NCI-H2171 treated with DMSO at 0.1 percent for 48 hours (cell line): ENCODE measurements at regions not wholly inside any gene's neighbourhood (a gene's known extent, or its start where the extent isn't known, plus 50 kb on each side); places are given as distances from the start of the nearest gene placed in this dataset.
A peak's percentile ranks its signal among the peaks of the same experiment; 100 is the strongest.
"Not testable (repeated sequence)": the region's sequence is repeated elsewhere in the genome, so short reads cannot be mapped to it uniquely, and the experiment has no call there.

ENCODE experiments used
- DNase-seq: peaks from one replicate; lab custom pipeline; 2025; lab: John Stamatoyannopoulos, UW

- no peak for DNase-seq
Measured at GRCh38 chr9:110123341-110124095, 84.4 kb downstream of the C9orf152 start.

DNA sequence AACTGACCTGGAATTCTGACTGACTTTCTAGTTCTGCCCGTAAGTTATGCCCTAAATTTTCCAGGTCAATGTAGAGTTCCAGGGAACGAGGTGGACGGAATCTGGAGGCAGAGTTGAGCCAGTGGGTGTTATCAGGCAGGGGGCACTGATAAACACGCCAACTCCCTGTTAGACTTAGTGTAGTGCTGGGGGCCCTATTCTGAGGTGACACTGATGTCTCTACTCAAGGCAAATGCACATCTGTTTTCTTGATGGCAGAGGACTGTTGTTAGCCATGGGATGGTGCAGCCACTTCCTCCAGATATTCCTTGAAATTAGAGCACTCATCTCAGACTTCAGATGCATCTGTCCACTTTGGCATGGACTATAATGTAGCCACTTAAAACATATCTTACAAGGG lies 83.5 kb downstream of the C9orf152 start:
- DNase-seq = no peak

DNA sequence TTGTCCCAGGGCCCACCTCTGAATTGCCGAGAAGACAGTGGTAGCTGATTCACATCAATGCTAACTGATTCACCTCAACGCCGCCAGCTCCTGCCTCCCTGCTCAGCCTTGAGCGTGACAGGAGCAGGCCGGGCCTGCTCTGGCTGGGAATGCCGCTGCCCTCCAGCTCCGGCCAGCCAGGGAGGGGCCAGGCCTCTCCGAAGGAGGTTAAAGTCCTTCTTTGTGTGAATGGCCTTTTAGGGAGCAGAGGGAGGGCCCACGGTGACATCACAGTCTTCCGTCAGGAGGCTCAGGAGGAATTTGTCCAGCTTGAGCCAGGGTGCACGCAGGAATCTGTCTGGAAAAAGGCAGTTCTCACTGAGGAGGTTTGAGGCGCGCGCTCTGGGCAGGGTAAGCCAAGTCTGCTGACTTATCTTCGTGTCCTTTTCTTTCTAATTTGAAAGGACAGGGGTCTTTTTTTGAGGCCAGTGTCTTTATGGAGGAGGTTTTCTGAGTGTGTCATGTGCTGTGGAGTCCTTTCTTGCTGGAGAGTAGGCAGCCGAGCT lies 82.7 kb downstream of the C9orf152 start:
- no peak for DNase-seq

DNA sequence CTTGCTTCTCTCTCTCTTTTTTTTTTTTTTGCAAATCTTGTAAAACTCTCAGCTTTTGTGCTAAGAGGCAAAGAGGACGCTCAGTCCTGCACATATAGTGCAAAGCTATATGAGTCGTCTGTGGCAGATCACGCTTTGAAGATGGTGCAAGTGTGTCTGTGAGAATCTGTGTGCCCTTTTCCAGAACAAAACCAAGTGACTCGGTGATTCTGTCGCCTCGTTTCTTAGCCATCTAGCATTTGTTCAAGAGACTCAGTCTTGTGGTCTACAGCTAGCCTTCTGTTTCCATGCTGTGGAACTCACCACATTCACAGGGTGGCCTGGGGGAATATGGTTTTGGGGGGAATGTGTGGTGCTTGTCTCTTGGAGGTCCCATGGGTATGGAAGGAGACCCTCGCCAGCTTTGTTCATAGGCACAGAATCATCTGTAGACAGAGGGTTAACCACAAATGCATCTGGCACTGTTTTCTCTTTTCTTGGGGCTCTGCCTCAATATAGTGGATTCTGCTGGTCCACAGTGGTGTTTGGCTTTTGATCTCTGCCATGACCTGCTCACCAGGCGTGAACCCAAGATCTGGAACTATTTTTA lies 82.1 kb downstream of the C9orf152 start:
- DNase-seq = no peak

DNA sequence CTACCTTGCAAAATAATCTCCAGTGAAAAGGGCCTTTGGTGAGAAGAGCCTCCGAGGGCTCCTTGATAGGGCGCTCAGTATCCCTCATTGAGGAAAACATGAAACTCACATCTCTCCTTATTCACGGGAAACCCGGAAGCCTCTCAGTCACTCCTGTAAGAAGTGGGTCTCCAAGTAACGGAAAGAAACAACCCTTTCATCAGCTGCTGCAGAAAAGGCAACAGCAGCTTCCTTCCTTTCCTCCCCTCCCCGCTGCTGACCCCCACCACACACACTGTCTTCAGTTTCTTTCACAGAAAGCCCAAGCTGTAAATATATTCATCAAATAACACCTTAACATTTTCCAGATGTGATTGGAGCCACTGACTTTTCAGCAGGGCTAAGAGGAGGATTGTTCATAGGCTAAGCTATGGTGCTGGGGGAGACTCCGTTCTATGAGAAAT lies 81.4 kb downstream of the C9orf152 start:
- DNase-seq = no peak

GRCh38 chr9:110126986-110127864 lies 80.7 kb downstream of the C9orf152 start:
- DNase-seq = no peak

- no peak for DNase-seq
Measured at GRCh38 chr9:110128664-110129329, 79.2 kb downstream of the C9orf152 start.

DNA sequence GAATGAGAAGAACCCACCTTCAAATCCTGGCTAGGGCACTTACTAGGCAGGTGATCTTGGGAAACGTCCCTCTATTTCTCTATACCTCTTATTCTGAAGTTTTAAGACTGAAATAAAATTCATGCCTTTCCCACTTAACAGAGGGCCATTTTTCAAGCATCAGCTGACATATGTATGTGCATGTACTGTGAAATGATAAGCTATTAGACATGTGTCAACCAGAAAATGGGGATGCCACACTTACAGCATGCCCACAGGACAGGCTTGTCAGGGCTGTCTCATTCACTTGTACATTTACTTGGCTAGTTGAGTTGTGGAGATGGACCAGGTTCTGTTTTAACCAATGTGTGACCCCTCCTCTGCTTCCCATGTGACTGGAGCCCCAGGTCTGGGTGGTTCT lies 78.5 kb downstream of the C9orf152 start:
- no peak for DNase-seq

- DNase-seq = no peak
Measured at GRCh38 chr9:110130211-110130610, 77.7 kb downstream of the C9orf152 start.

DNA sequence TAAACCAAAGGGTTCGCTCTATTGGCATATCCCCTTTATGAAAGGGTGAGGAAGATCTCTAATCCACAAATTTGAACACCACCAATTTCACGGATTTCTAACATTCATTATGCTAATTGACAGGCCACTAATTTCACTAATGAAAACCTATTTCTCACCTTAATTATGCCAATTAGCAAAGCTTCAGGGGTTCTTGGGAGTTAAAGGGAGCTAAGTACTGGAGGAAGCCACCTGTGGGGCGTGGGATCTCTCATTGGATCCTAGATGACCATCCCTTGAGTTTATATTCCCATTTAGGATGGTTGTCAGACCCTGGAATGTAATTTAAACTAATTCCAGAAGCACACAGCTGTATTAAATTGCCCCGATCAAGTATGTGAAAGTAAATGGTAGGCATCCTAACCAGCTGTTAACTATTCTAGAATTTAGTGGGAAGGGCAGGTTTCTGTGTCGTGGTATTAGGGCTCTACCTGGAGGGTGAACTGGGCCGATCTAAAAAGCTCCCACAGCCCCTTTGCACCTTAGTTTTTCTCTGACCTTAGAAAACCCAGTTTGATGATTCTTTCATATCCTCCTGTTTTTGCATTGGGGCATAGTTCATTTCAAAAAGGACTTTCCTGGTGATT lies 77.1 kb downstream of the C9orf152 start:
- DNase-seq = no peak

DNA sequence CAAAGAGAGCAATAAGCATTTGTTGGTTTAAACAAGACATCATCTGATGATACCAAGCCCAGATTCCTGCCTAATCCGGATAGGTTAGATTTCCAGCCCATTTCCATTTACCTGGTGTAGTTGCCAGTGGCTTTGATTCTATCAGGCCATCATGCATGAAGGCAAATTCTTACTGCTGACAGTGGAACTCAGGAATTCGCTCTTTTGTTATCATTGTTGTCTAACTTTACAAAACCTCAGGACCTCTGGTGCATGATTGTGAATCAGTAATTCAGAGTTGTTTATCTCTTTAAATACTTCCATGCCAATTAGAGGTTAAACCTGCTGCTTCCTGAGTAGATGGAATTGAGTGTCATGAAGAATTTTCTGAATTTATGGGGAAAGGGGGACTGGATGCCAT lies 76.5 kb downstream of the C9orf152 start:
- no peak for DNase-seq

DNA sequence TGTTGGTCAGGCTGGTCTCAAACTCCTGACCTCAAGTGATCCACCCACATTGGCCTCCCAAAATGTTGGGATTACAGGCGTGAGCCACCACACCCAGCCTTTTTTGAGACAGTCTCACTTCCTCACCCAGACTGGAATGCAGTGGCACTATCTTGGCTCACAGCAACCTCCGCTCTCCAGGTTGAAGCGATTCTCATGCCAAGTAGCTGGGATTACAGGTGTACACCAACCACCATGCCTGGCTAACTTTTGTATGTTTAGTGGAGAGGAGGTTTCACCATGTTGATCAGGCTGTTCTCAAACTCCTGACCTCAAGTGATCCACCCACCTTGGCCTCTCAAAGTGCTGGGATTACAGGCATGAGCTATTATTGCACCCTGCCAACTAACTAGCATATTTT lies 75.4 kb downstream of the C9orf152 start:
- DNase-seq = not testable (repeated sequence)

DNA sequence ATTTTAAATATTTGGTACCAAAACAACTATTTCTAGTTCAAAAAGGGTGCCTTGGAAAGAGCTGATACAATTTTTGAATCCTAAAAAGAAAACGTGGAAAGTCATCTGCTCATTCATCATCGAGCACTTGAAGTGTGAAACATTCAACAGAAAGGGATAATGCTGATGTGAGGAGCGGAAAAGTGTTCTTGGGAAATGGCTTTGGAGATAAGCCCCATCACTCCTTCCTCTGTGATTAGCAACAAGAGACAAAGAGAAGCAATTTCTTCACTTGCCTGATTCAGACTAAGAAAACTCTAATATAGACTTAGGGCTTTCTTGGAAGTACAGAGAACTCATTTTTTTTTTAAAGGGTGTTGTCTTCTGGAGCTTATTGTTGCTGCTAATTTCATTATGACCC lies 74.9 kb downstream of the C9orf152 start:
- no peak for DNase-seq

GRCh38 chr9:110133608-110134210 lies 74.2 kb downstream of the C9orf152 start:
- no peak for DNase-seq

- no peak for DNase-seq
Measured at GRCh38 chr9:110135846-110136245, 72.1 kb downstream of the C9orf152 start.

GRCh38 chr9:110136802-110137201 lies 71.2 kb downstream of the C9orf152 start:
- DNase-seq = no peak

DNA sequence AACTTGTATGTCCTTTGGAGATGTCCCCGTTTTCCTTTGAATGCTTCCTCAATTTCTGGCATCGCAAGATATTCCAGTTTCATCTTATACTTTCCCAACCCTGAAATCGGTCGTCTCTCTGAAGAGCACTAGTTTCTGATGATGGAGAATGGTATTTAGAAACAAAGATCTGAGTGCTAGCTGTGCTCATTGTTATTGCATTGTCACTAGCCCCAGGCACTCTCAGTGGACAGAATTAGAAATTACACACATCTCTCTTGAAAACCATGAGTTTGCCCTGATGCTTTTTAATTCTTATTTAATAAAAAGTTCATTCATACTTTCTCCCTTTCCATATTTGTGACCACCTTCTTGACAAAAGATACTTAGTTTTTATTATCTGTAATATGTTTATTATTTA lies 67.7 kb downstream of the C9orf152 start:
- DNase-seq = no peak

DNA sequence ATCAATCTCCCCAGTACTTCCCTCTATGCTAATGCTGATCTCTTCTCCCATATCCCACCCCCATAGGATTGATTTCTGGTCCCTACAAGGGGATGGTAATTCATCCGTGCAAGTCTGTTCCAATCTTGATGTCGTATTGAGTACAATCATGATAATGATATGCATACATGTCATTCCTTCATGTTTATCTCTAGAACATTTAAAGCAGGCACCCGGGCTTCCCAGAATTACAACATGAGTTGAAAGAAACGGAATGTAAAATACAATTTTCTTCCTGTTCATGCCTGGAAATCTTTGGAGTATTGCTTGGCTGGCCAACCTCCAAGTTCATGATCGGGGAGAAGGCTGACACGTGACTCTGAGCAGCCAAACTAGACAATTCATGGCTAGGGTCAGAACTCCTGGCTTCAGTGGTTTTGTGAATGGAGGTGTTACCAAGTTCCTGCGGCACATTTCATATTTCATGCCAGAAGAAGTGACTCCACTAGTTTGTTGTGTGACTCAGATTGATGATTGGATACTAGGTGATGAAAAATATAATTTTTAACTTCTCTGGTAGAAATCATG lies 66.6 kb downstream of the C9orf152 start:
- DNase-seq = no peak

- no peak for DNase-seq
Measured at GRCh38 chr9:110142253-110142652, 65.7 kb downstream of the C9orf152 start.

DNA sequence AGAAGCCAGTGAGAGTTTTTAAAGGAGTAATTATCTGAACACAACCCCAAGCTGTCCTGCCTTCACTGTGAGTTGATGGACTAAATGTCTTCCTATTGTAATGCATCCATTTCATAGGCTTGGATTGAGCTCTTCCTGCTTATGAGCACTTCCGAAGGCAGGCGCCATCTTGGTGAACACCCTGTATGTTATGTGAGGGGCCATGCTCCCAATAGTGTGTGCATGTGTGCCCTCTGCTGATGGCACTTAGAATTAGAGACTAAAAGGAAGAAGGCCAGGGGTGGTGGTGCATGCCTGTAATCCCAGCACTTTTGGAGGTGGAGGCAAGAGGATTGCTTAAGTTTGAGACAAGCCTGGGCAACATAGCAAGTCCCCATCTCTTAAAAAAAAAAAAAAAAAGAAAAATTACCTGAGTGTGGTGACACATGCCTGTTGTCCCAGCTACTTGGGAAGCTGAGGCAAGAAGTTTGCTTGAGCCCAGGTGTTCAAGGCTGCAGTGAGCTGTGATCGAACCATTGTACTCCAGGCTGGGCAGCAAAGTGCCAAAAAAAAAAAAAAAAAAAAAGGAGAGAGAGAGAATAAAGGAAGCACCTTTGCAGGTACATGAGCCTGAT lies 65.0 kb downstream of the C9orf152 start:
- peak; percentile 26 for DNase-seq
